ENCODE measurements at regions not wholly inside any gene's neighbourhood (a gene's known extent, or its start where the extent isn't known, plus 50 kb on each side); places are given as distances from the start of the nearest gene placed in this dataset.

DNA sequence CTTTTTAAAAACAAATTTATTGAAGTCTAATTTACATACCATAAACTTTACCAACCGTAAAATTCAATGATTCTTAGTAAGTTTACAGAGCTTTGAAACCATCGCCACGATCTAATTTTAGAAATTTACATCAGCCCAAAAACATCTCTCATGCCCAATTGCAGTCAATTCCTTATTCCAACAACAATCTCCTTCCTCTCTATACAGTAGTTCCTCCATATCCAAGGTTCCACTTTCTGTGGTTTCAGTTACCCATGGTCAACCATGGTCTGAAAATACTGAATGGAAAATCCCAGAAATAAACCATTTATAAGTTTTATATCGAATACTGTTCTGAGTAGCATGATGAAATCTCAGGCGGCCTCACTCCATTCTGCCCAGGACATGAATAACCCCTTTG, 183.4 kb upstream of the ADCY1 start:
- no peak for TF ChIP-seq POLR2A (IDR thresholded peaks at IDR 0.05)
- TF ChIP-seq, protein P1, sequence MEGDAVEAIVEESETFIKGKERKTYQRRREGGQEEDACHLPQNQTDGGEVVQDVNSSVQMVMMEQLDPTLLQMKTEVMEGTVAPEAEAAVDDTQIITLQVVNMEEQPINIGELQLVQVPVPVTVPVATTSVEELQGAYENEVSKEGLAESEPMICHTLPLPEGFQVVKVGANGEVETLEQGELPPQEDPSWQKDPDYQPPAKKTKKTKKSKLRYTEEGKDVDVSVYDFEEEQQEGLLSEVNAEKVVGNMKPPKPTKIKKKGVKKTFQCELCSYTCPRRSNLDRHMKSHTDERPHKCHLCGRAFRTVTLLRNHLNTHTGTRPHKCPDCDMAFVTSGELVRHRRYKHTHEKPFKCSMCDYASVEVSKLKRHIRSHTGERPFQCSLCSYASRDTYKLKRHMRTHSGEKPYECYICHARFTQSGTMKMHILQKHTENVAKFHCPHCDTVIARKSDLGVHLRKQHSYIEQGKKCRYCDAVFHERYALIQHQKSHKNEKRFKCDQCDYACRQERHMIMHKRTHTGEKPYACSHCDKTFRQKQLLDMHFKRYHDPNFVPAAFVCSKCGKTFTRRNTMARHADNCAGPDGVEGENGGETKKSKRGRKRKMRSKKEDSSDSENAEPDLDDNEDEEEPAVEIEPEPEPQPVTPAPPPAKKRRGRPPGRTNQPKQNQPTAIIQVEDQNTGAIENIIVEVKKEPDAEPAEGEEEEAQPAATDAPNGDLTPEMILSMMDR (IDR thresholded peaks at IDR 0.05): no peak

Data from suprapubic skin (tissue), 3 donors.